Large intestine (tissue), 3 donors: ENCODE measurements at regions not wholly inside any gene's neighbourhood (a gene's known extent, or its start where the extent isn't known, plus 50 kb on each side); places are given as distances from the start of the nearest gene placed in this dataset.

ENCODE experiments used
- DNase-seq, 2 donors: peaks; one replicate each; pipeline versions ENCODE4 v3.0.0 to v3.0.0-alpha.2; 2013
- H3K27ac ChIP-seq: one replicate; pipeline ENCODE4 v1.5.1; 2013; ENCODE audit warnings: low read length
- H3K27me3 ChIP-seq: 2 replicates; pipeline ENCODE4 v1.6.1; 2013; ENCODE audit warnings: low read length; ENCODE audit not compliant: control insufficient read depth, insufficient read depth
- H3K36me3 ChIP-seq: 2 replicates; pipeline ENCODE4 v1.6.1; 2013; ENCODE audit warnings: low read length; ENCODE audit not compliant: control insufficient read depth, insufficient read depth
- H3K4me1 ChIP-seq: one replicate; pipeline ENCODE4 v1.6.1; 2013; ENCODE audit warnings: low read length; ENCODE audit not compliant: control insufficient read depth, insufficient read depth
- H3K4me3 ChIP-seq: one replicate; pipeline ENCODE4 v1.5.1; 2013; ENCODE audit warnings: low read length
- H3K9me3 ChIP-seq: one replicate; pipeline ENCODE4 v1.6.1; 2013; ENCODE audit warnings: mild to moderate bottlenecking, low read depth, low read length, moderate library complexity; ENCODE audit not compliant: control insufficient read depth
- WGBS: methylation state at CpG from one replicate; pipeline ENCODE4 v1.1.5; 2013; ENCODE audit warnings: low lambda C conversion rate; ENCODE audit not compliant: insufficient coverage; 5-methylcytosine and 5-hydroxymethylcytosine counted together

GRCh38 chr3:66572938-66573710 is 72.3 kb upstream of the LRIG1 start:
- 100% methylated on average over 1 of the region's 14 CpGs for WGBS
- Histone ChIP-seq H3K27ac (no peak overlapping the region), H3K9me3 (no peaks in the 10 kb centered on the region), H3K4me1 (no peaks in the 10 kb centered on the region), H3K4me3 (no peak overlapping the region), H3K27me3 (no peaks in the 10 kb centered on the region), H3K36me3 (no peaks in the 10 kb centered on the region)
- DNase-seq, result no peak

- no peak overlapping the region for H3K4me3 ChIP-seq
- H3K27me3 ChIP-seq, result no peaks in the 10 kb centered on the region
- WGBS, result no CpG with 5 or more reads among the region's 2 CpGs
- no peaks in the 10 kb centered on the region for H3K9me3 ChIP-seq
- no peaks in the 10 kb centered on the region for H3K4me1 ChIP-seq
- H3K27ac ChIP-seq, result no peak overlapping the region
- DNase-seq, result no peak
- no peaks in the 10 kb centered on the region for H3K36me3 ChIP-seq
These were observed 73.3 kb upstream of the LRIG1 start for GRCh38 chr3:66574091-66574490.

- 100% methylated on average over 1 of the region's 7 CpGs for WGBS
- Histone ChIP-seq H3K27ac (no peak overlapping the region), H3K4me1 (peaks cover 2% of the 10 kb centered on the region), H3K9me3 (peaks cover under 1% of the 10 kb centered on the region), H3K36me3 (no peaks in the 10 kb centered on the region), H3K27me3 (no peaks in the 10 kb centered on the region), H3K4me3 (no peak overlapping the region)
- DNase-seq, result no peak
These were observed 76.8 kb upstream of the LRIG1 start for GRCh38 chr3:66577426-66578203.

- Histone ChIP-seq H3K9me3 (peaks cover 2% of the 10 kb centered on the region), H3K36me3 (no peaks in the 10 kb centered on the region), H3K27me3 (no peaks in the 10 kb centered on the region), H3K4me3 (no peak overlapping the region), H3K27ac (no peak overlapping the region), H3K4me1 (peaks cover 2% of the 10 kb centered on the region)
- 20% methylated on average over 1 of the region's 6 CpGs for WGBS
- peak; percentile 19 to 70 for DNase-seq
These were observed 80.4 kb upstream of the LRIG1 start for GRCh38 chr3:66581256-66581655.

- Histone ChIP-seq H3K27me3 (no peaks in the 10 kb centered on the region), H3K9me3 (peaks cover 2% of the 10 kb centered on the region), H3K36me3 (no peaks in the 10 kb centered on the region), H3K4me3 (no peak overlapping the region), H3K27ac (no peak overlapping the region), H3K4me1 (peaks cover 2% of the 10 kb centered on the region)
- WGBS, result no CpG with 5 or more reads among the region's 24 CpGs
- no peak for DNase-seq
These were observed 82.0 kb upstream of the LRIG1 start for GRCh38 chr3:66582721-66583423.

GRCh38 chr3:66583424-66584040 is 82.7 kb upstream of the LRIG1 start:
- Histone ChIP-seq H3K36me3 (no peaks in the 10 kb centered on the region), H3K27ac (no peak overlapping the region), H3K9me3 (peaks cover 2% of the 10 kb centered on the region), H3K4me1 (peaks cover 2% of the 10 kb centered on the region), H3K27me3 (no peaks in the 10 kb centered on the region), H3K4me3 (no peak overlapping the region)
- no peak for DNase-seq
- 82% methylated on average over 2 of the region's 4 CpGs for WGBS

- Histone ChIP-seq H3K27me3 (no peaks in the 10 kb centered on the region), H3K4me1 (peaks cover 2% of the 10 kb centered on the region), H3K36me3 (no peaks in the 10 kb centered on the region), H3K27ac (no peak overlapping the region), H3K9me3 (peaks cover 2% of the 10 kb centered on the region), H3K4me3 (no peak overlapping the region)
- no peak for DNase-seq
- WGBS, result 60% methylated on average over 1 of the region's 1 CpG
These were observed 84.8 kb upstream of the LRIG1 start for GRCh38 chr3:66585520-66586095.

- no peaks in the 10 kb centered on the region for H3K27me3 ChIP-seq
- no peak for DNase-seq
- peaks cover 2% of the 10 kb centered on the region for H3K9me3 ChIP-seq
- H3K27ac ChIP-seq, result no peak overlapping the region
- WGBS, result 67% methylated on average over 1 of the region's 3 CpGs
- H3K36me3 ChIP-seq, result no peaks in the 10 kb centered on the region
- no peak overlapping the region for H3K4me3 ChIP-seq
- no peaks in the 10 kb centered on the region for H3K4me1 ChIP-seq
These were observed 86.0 kb upstream of the LRIG1 start for GRCh38 chr3:66586853-66587252.

GRCh38 chr3:66588340-66588847 is 87.6 kb upstream of the LRIG1 start:
- Histone ChIP-seq H3K27me3 (no peaks in the 10 kb centered on the region), H3K27ac (no peak overlapping the region), H3K9me3 (no peaks in the 10 kb centered on the region), H3K4me1 (no peaks in the 10 kb centered on the region), H3K36me3 (no peaks in the 10 kb centered on the region), H3K4me3 (no peak overlapping the region)
- peak in 1 of 2 donors; percentile 52 for DNase-seq
- 81% methylated on average over 2 of the region's 3 CpGs for whole genome bisulfite sequencing
